Hematopoietic multipotent progenitor cell treated with erythropoietin and hydrocortisone succinate and interleukin-3 and kit ligand, for 8 days (in vitro differentiated cells): ENCODE measurements at regions not wholly inside any gene's neighbourhood (a gene's known extent, or its start where the extent isn't known, plus 50 kb on each side); places are given as distances from the start of the nearest gene placed in this dataset.

Experiments
- DNase-seq: peaks from one replicate; pipeline ENCODE4 v3.0.0-alpha.2; 2015

- DNase-seq: no peak
These were observed 122.0 kb upstream of the PUDP start for GRCh38 chrX:7269991-7270390.

GRCh38 chrX:7269589-7269988, 121.6 kb upstream of the PUDP start:
- no peak for DNase-seq

- no peak for DNase-seq
These were observed 118.3 kb upstream of the PUDP start for GRCh38 chrX:7266288-7266687.

GRCh38 chrX:7264399-7264798, 116.4 kb upstream of the PUDP start:
- DNase-seq: no peak

GRCh38 chrX:7263961-7264360, 116.0 kb upstream of the PUDP start:
- DNase-seq: no peak

- DNase-seq: no peak
These were observed 115.4 kb upstream of the PUDP start for GRCh38 chrX:7263330-7263729.

- DNase-seq: no peak
These were observed 114.6 kb upstream of the PUDP start for GRCh38 chrX:7262551-7262950.

GRCh38 chrX:7261672-7262332, 113.8 kb upstream of the PUDP start:
- no peak for DNase-seq

GRCh38 chrX:7254144-7254543, 106.2 kb upstream of the PUDP start:
- no peak for DNase-seq

GRCh38 chrX:7253565-7253964, 105.6 kb upstream of the PUDP start:
- no peak for DNase-seq

GRCh38 chrX:7252013-7252610, 104.2 kb upstream of the PUDP start:
- DNase-seq: no peak

- no peak for DNase-seq
These were observed 99.4 kb upstream of the PUDP start for GRCh38 chrX:7247346-7247745.

GRCh38 chrX:7244405-7244804, 96.5 kb upstream of the PUDP start:
- DNase-seq: no peak

- no peak for DNase-seq
These were observed 94.7 kb upstream of the PUDP start for GRCh38 chrX:7242613-7243012.

- no peak for DNase-seq
These were observed 93.0 kb upstream of the PUDP start for GRCh38 chrX:7240929-7241328.

- DNase-seq: no peak
These were observed 87.1 kb upstream of the PUDP start for GRCh38 chrX:7235071-7235470.

- DNase-seq: no peak
These were observed 85.8 kb upstream of the PUDP start for GRCh38 chrX:7233580-7234406.

GRCh38 chrX:7228226-7228625, 80.3 kb upstream of the PUDP start:
- no peak for DNase-seq

GRCh38 chrX:7225338-7225737, 77.4 kb upstream of the PUDP start:
- no peak for DNase-seq

GRCh38 chrX:7223271-7223670, 75.3 kb upstream of the PUDP start:
- DNase-seq: no peak

- no peak for DNase-seq
These were observed 72.2 kb upstream of the PUDP start for GRCh38 chrX:7220121-7220520.

- DNase-seq: no peak
These were observed 71.3 kb upstream of the PUDP start for GRCh38 chrX:7219153-7219705.

GRCh38 chrX:7218321-7219152, 70.6 kb upstream of the PUDP start:
- DNase-seq: no peak
